ENCODE measurements at regions not wholly inside any gene's neighbourhood (a gene's known extent, or its start where the extent isn't known, plus 50 kb on each side); places are given as distances from the start of the nearest gene placed in this dataset.

- POLR2A ChIA-PET, result no interaction called here
- Histone ChIP-seq H3K4me1 (replicated peaks in 1 of 2; ENCODE audit: control insufficient read depth in 2 of 2, insufficient read depth in 2 of 2, low read length in 2 of 2) (no peaks in the 10 kb centered on the region), H3K36me3 (ENCODE audit: control insufficient read depth, insufficient read depth, low read length) (no peaks in the 10 kb centered on the region), H3K27ac (ENCODE audit: extremely low read depth, low read depth, low read length) (no peak overlapping the region), H3K9ac (ENCODE audit: insufficient read depth in 1 of 2, low read depth in 2 of 2, low read length in 2 of 2) (no peak overlapping the region), H4K20me1 (replicated peaks; ENCODE audit: control insufficient read depth, insufficient read depth, low read length) (no peaks in the 10 kb centered on the region), H3K4me3 (no peak overlapping the region), H3K9me3 (replicated peaks; ENCODE audit: control insufficient read depth, insufficient read depth, low read depth, low read length) (no peaks in the 10 kb centered on the region), H3K79me2 (ENCODE audit: control insufficient read depth, insufficient read depth, low read length) (no peaks in the 10 kb centered on the region), H2AFZ (ENCODE audit: low read depth, low read length) (no peak overlapping the region), H3K4me2 (ENCODE audit: insufficient read depth, low read length) (no peak overlapping the region), H3K27me3 (ENCODE audit: control insufficient read depth in 2 of 2, insufficient read depth in 2 of 2, low read length in 2 of 2) (no peaks in the 10 kb centered on the region), H3K9me1 (ENCODE audit: control insufficient read depth, insufficient read depth, low read length) (no peaks in the 10 kb centered on the region)
- TF ChIP-seq RB1 (IDR thresholded peaks at IDR 0.05; ENCODE audit: low read depth) (no peak), ZBTB1 (CRISPR knock-in tag; IDR thresholded peaks at IDR 0.05; ENCODE audit: borderline replicate concordance, low read depth) (no peak), FOS (IDR thresholded peaks at IDR 0.05; ENCODE audit: extremely low read depth, insufficient read length) (no peak)
- TF ChIP-seq, protein P1, sequence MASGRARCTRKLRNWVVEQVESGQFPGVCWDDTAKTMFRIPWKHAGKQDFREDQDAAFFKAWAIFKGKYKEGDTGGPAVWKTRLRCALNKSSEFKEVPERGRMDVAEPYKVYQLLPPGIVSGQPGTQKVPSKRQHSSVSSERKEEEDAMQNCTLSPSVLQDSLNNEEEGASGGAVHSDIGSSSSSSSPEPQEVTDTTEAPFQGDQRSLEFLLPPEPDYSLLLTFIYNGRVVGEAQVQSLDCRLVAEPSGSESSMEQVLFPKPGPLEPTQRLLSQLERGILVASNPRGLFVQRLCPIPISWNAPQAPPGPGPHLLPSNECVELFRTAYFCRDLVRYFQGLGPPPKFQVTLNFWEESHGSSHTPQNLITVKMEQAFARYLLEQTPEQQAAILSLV (tag; IDR thresholded peaks at IDR 0.05), result no peak
- CTCF ChIA-PET (ENCODE audit: low intra/inter-chr PET ratio), result no interaction called here
- ATAC-seq (no peak), DNase-seq (ENCODE audit: extremely low read depth in 1 of 4, low spot score in 3 of 4) (no peak), FAIRE-seq (no peak)
- no TSS peak for BruUV-seq (replicated peaks)
- in situ Hi-C loops (cut with MboI), result no loop called here
- WGBS (ENCODE audit: insufficient coverage, low coverage, missing lambda C conversion rate), result 0% methylated on average over 2 of the region's 2 CpGs
- intact Hi-C loops (cut with micrococcal nuclease), result no loop called here
These were observed 614.7 kb upstream of the ST8SIA4 start for GRCh38 chr5:101517795-101518194.

- no TSS peak for BruUV-seq (replicated peaks)
- WGBS (ENCODE audit: insufficient coverage, low coverage, missing lambda C conversion rate), result 0% methylated on average over 2 of the region's 2 CpGs
- no peak for FAIRE-seq
- no peak for TF ChIP-seq VEZF1 (CRISPR knock-in tag; IDR thresholded peaks at IDR 0.05)
These were observed 612.6 kb upstream of the ST8SIA4 start for GRCh38 chr5:101515721-101516120.

More at GRCh38 chr5:101515721-101516120, 612.6 kb upstream of the ST8SIA4 start:
- Histone ChIP-seq H3K9me1 (ENCODE audit: control insufficient read depth, insufficient read depth, low read length) (no peaks in the 10 kb centered on the region), H3K27ac (ENCODE audit: extremely low read depth, low read depth, low read length) (no peak overlapping the region), H3K36me3 (ENCODE audit: control insufficient read depth, insufficient read depth, low read length) (no peaks in the 10 kb centered on the region), H3K4me2 (ENCODE audit: insufficient read depth, low read length) (no peak overlapping the region), H3K4me3 (no peak overlapping the region), H3K4me1 (replicated peaks in 1 of 2; ENCODE audit: control insufficient read depth in 2 of 2, insufficient read depth in 2 of 2, low read length in 2 of 2) (no peaks in the 10 kb centered on the region), H3K27me3 (ENCODE audit: control insufficient read depth in 2 of 2, insufficient read depth in 2 of 2, low read length in 2 of 2) (no peaks in the 10 kb centered on the region), H3K9ac (ENCODE audit: insufficient read depth in 1 of 2, low read depth in 2 of 2, low read length in 2 of 2) (no peak overlapping the region), H3K79me2 (ENCODE audit: control insufficient read depth, insufficient read depth, low read length) (no peaks in the 10 kb centered on the region), H2AFZ (ENCODE audit: low read depth, low read length) (no peak overlapping the region), H4K20me1 (replicated peaks; ENCODE audit: control insufficient read depth, insufficient read depth, low read length) (no peaks in the 10 kb centered on the region), H3K9me3 (replicated peaks; ENCODE audit: control insufficient read depth, insufficient read depth, low read depth, low read length) (no peaks in the 10 kb centered on the region)
- in situ Hi-C loops (cut with MboI), result no loop called here
- no peak for DNase-seq (ENCODE audit: extremely low read depth in 1 of 4, low spot score in 3 of 4)
- intact Hi-C loops (cut with micrococcal nuclease), result no loop called here
- no peak for ATAC-seq
- POLR2A ChIA-PET, result no interaction called here
- CTCF ChIA-PET (ENCODE audit: low intra/inter-chr PET ratio), result no interaction called here

All from K562 (cell line).